Neuronal stem cell (in vitro differentiated cells): ENCODE measurements at regions not wholly inside any gene's neighbourhood (a gene's known extent, or its start where the extent isn't known, plus 50 kb on each side); places are given as distances from the start of the nearest gene placed in this dataset.

Source experiments
- DNase-seq: peaks from one replicate; pipeline ENCODE4 v3.0.0-alpha.2; 2013; ENCODE audit warnings: low spot score
- H2AFZ ChIP-seq: one replicate; pipeline ENCODE4 v1.6.1; 2013; ENCODE audit warnings: mild to moderate bottlenecking, low read length, inconsistent platforms
- H2AK5ac ChIP-seq: 2 replicates; pipeline ENCODE4 v1.6.1; 2013; ENCODE audit warnings: low read depth, mild to moderate bottlenecking, inconsistent platforms, low read length, moderate library complexity, mixed read lengths
- H2BK120ac ChIP-seq: 2 replicates; pipeline ENCODE4 v1.6.1; 2013; ENCODE audit warnings: low read depth, mild to moderate bottlenecking, inconsistent platforms, low read length, moderate library complexity, mixed read lengths
- H2BK12ac ChIP-seq: one replicate; pipeline ENCODE4 v1.6.1; 2013; ENCODE audit warnings: low read length, inconsistent platforms
- H2BK15ac ChIP-seq: 2 replicates; pipeline ENCODE4 v1.6.1; 2013; ENCODE audit warnings: mild to moderate bottlenecking, low read length, inconsistent platforms, mixed read lengths
- H2BK5ac ChIP-seq: one replicate; pipeline ENCODE4 v1.6.1; 2013; ENCODE audit warnings: inconsistent platforms, mild to moderate bottlenecking, low read length, moderate library complexity
- H3K14ac ChIP-seq: one replicate; pipeline ENCODE4 v1.6.1; 2013; ENCODE audit warnings: low read length, inconsistent platforms
- H3K18ac ChIP-seq: 2 replicates; pipeline ENCODE4 v1.6.1; 2013; ENCODE audit warnings: low read length, inconsistent platforms
- H3K23ac ChIP-seq: 2 replicates; pipeline ENCODE4 v1.6.1; 2013; ENCODE audit warnings: low read depth, mild to moderate bottlenecking, mixed read lengths, low read length, inconsistent platforms; ENCODE audit not compliant: poor library complexity
- H3K27ac ChIP-seq: replicated peaks from 3 replicates; pipeline ENCODE4 v1.5.1; 2013; ENCODE audit warnings: low read length, inconsistent platforms
- H3K27me3 ChIP-seq, 3 experiments: 2 replicates each; pipeline ENCODE4 v1.6.1; 2013; ENCODE audit warnings: low read length in 3 of 3, mild to moderate bottlenecking in 2 of 3, inconsistent platforms in 1 of 3, low read depth in 1 of 3, mixed read lengths in 1 of 3, moderate library complexity in 1 of 3; ENCODE audit not compliant: control insufficient read depth in 3 of 3, insufficient read depth in 3 of 3
- H3K36me3 ChIP-seq, 2 donors: replicated peaks in 1 of 2; 2 replicates each; pipeline ENCODE4 v1.6.1; 2013; ENCODE audit warnings: low read length in 2 of 2; ENCODE audit not compliant: control insufficient read depth in 2 of 2, insufficient read depth in 2 of 2
- H3K4ac ChIP-seq: 2 replicates; pipeline ENCODE4 v1.6.1; 2013; ENCODE audit warnings: inconsistent platforms, mild to moderate bottlenecking, low read length, moderate library complexity
- H3K4me1 ChIP-seq, 2 donors: 1 replicate in 1 of 2; 2 replicates in 1 of 2; pipeline ENCODE4 v1.6.1; 2013; ENCODE audit warnings: low read length in 2 of 2, low read depth in 1 of 2; ENCODE audit not compliant: control insufficient read depth in 2 of 2, insufficient read depth in 1 of 2
- H3K4me2 ChIP-seq: one replicate; pipeline ENCODE4 v1.6.1; 2013; ENCODE audit warnings: mild to moderate bottlenecking, low read length, inconsistent platforms; ENCODE audit not compliant: insufficient read depth, poor library complexity, severe bottlenecking
- H3K4me3 ChIP-seq, 2 donors: 2 replicates each; pipeline ENCODE4 v1.5.1; 2013; ENCODE audit warnings: low read length in 2 of 2, mild to moderate bottlenecking in 2 of 2, inconsistent platforms in 1 of 2, moderate library complexity in 1 of 2
- H3K79me1 ChIP-seq: one replicate; pipeline ENCODE4 v1.6.1; 2013; ENCODE audit warnings: low read depth, mild to moderate bottlenecking, inconsistent platforms, low read length, moderate library complexity
- H3K9ac ChIP-seq: one replicate; pipeline ENCODE4 v1.6.1; 2013; ENCODE audit warnings: mild to moderate bottlenecking, low read depth, low read length, inconsistent platforms; ENCODE audit not compliant: poor library complexity
- H3K9me3 ChIP-seq, 2 donors: replicated peaks in 1 of 2; 2 replicates each; pipeline versions ENCODE3 to v1.6.1; 2013; ENCODE audit warnings: low read length in 2 of 2, mild to moderate bottlenecking in 2 of 2, inconsistent platforms in 1 of 2, low read depth in 1 of 2, mixed read lengths in 1 of 2, moderate library complexity in 1 of 2; ENCODE audit not compliant: control insufficient read depth in 2 of 2, insufficient read depth in 1 of 2
- H4K8ac ChIP-seq: one replicate; pipeline ENCODE4 v1.6.1; 2013; ENCODE audit warnings: low read depth, mild to moderate bottlenecking, inconsistent platforms, low read length, moderate library complexity
- H4K91ac ChIP-seq: one replicate; pipeline ENCODE4 v1.6.1; 2013; ENCODE audit warnings: low read length, low read depth, mild to moderate bottlenecking, inconsistent platforms; ENCODE audit not compliant: poor library complexity
- WGBS, 2 donors: extraction: QIAGEN DNeasy Blood & Tissue Kit; methylation state at CpG; one replicate each; pipeline ENCODE4 v1.1.7; 2013; ENCODE audit warnings: missing lambda C conversion rate in 2 of 2, mixed read lengths in 1 of 2; ENCODE audit not compliant: insufficient read length in 2 of 2, insufficient replicate concordance in 1 of 2; ENCODE audit errors: extremely low coverage in 2 of 2; 5-methylcytosine and 5-hydroxymethylcytosine counted together

DNA sequence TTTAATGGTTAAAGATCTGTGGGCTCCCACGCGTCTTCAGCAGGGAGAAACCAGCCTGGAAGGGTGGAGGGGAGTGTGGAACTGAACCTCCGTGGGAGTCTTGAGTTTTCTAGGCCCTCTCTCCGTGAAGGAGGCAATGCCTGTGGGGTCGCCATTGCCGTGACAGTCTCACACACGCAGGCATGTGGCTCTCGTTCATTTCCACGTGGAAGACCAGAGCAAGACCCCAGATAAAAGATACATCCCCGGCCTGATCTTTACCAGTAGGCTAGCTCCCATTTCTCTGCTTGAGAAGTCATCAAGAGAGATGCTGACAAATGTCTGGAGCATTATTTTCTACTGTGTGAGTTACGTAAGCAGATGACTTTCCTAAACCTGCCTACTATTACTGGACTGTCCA lies 491.7 kb upstream of the LMO3 start:
- H4K8ac ChIP-seq, result no peak overlapping the region
- no peaks in the 10 kb centered on the region for H3K79me1 ChIP-seq
- WGBS, 2 donors, result no CpG with 5 or more reads among the region's 11 CpGs
- no peak overlapping the region for H2AFZ ChIP-seq
- H3K4me2 ChIP-seq, result no peak overlapping the region
- peak overlapping the region; percentile 1 for H3K9ac ChIP-seq
- H2BK12ac ChIP-seq, result no peak overlapping the region
- no peak overlapping the region for H2BK5ac ChIP-seq
- no peaks in the 10 kb centered on the region for H3K36me3 ChIP-seq
- no peak overlapping the region for H2BK120ac ChIP-seq
- H4K91ac ChIP-seq, result no peak overlapping the region
- H3K14ac ChIP-seq, result no peak overlapping the region
- no peak overlapping the region for H3K23ac ChIP-seq
- no peak overlapping the region for H3K4ac ChIP-seq
- no peak overlapping the region for H3K18ac ChIP-seq
- no peak overlapping the region for H2AK5ac ChIP-seq
- H3K27me3 ChIP-seq, result no peaks in the 10 kb centered on the region
- DNase-seq, result no peak
- H2BK15ac ChIP-seq, result no peak overlapping the region
- H3K4me1 ChIP-seq, result no peaks in the 10 kb centered on the region
- H3K4me3 ChIP-seq, result no peak overlapping the region
- no peak overlapping the region for H3K27ac ChIP-seq
- H3K9me3 ChIP-seq, result no peaks in the 10 kb centered on the region

- no peak overlapping the region for H2BK5ac ChIP-seq
- no peak overlapping the region for H3K18ac ChIP-seq
- no peak for DNase-seq
- H3K4me3 ChIP-seq, result no peak overlapping the region
- no peak overlapping the region for H3K14ac ChIP-seq
- no peak overlapping the region for H2AFZ ChIP-seq
- no peak overlapping the region for H3K4ac ChIP-seq
- no peak overlapping the region for H4K91ac ChIP-seq
- H3K79me1 ChIP-seq, result no peaks in the 10 kb centered on the region
- no peaks in the 10 kb centered on the region for H3K27me3 ChIP-seq
- no peak overlapping the region for H3K23ac ChIP-seq
- H3K9ac ChIP-seq, result no peak overlapping the region
- H3K27ac ChIP-seq, result no peak overlapping the region
- no peak overlapping the region for H2BK15ac ChIP-seq
- H3K4me2 ChIP-seq, result no peak overlapping the region
- no peak overlapping the region for H2BK120ac ChIP-seq
- no peak overlapping the region for H2AK5ac ChIP-seq
- no peak overlapping the region for H2BK12ac ChIP-seq
- no peak overlapping the region for H4K8ac ChIP-seq
- no peaks in the 10 kb centered on the region for H3K4me1 ChIP-seq
- peaks cover 0 to 2% of the 10 kb centered on the region in 2 donors for H3K9me3 ChIP-seq
- no peaks in the 10 kb centered on the region for H3K36me3 ChIP-seq
Observed at GRCh38 chr12:17084831-17085230, 478.9 kb upstream of the LMO3 start.

GRCh38 chr12:17079251-17079909 lies 473.4 kb upstream of the LMO3 start:
- H3K4me2 ChIP-seq, result no peak overlapping the region
- H2BK5ac ChIP-seq, result no peak overlapping the region
- no CpG with 5 or more reads among the region's 4 CpGs for WGBS, 2 donors
- H3K27ac ChIP-seq, result no peak overlapping the region
- no peak overlapping the region for H4K8ac ChIP-seq
- H3K4me3 ChIP-seq, result no peak overlapping the region
- no peak overlapping the region for H3K9ac ChIP-seq
- no peak overlapping the region for H2BK15ac ChIP-seq
- H3K36me3 ChIP-seq, result no peaks in the 10 kb centered on the region
- H3K4ac ChIP-seq, result no peak overlapping the region
- H3K79me1 ChIP-seq, result no peaks in the 10 kb centered on the region
- H3K9me3 ChIP-seq, result peaks cover 0 to 2% of the 10 kb centered on the region in 2 donors
- no peak for DNase-seq
- no peak overlapping the region for H3K23ac ChIP-seq
- no peak overlapping the region for H2AFZ ChIP-seq
- no peak overlapping the region for H3K14ac ChIP-seq
- H3K18ac ChIP-seq, result no peak overlapping the region
- no peak overlapping the region for H2BK120ac ChIP-seq
- H3K27me3 ChIP-seq, result no peaks in the 10 kb centered on the region
- no peak overlapping the region for H2BK12ac ChIP-seq
- H2AK5ac ChIP-seq, result no peak overlapping the region
- peaks cover 1% of the 10 kb centered on the region in 2 donors for H3K4me1 ChIP-seq
- H4K91ac ChIP-seq, result no peak overlapping the region

DNA sequence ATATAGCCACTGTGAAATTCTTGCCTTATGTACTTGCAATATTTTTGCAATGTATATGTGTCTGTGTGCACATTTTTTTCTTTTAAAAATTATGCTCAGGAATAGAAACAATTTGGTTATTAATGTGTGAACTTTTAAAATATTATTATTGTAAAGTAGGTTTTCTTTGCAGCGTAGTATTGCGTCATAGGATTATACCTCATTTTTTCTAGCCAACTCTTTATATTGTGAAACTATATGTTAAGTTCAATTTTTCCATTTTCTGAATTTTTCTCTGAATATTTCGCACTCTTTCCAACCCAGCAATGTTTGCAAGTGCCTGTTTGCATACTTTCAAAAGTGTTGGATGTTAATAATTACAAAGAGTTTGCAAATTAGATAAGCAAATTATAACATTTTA lies 471.6 kb upstream of the LMO3 start:
- H3K4me1 ChIP-seq, result peaks cover 1% of the 10 kb centered on the region in 2 donors
- H3K79me1 ChIP-seq, result no peaks in the 10 kb centered on the region
- no peak overlapping the region for H4K8ac ChIP-seq
- peaks cover 0 to 2% of the 10 kb centered on the region in 2 donors for H3K9me3 ChIP-seq
- H3K9ac ChIP-seq, result no peak overlapping the region
- H3K27ac ChIP-seq, result no peak overlapping the region
- H2BK5ac ChIP-seq, result no peak overlapping the region
- H2BK120ac ChIP-seq, result no peak overlapping the region
- H4K91ac ChIP-seq, result no peak overlapping the region
- H3K18ac ChIP-seq, result no peak overlapping the region
- no peak overlapping the region for H2BK15ac ChIP-seq
- no peak overlapping the region for H2AK5ac ChIP-seq
- H2AFZ ChIP-seq, result no peak overlapping the region
- no peak overlapping the region for H3K4me2 ChIP-seq
- no CpG with 5 or more reads among the region's 3 CpGs for WGBS, 2 donors
- no peak overlapping the region for H2BK12ac ChIP-seq
- H3K4ac ChIP-seq, result no peak overlapping the region
- H3K14ac ChIP-seq, result no peak overlapping the region
- no peak overlapping the region for H3K4me3 ChIP-seq
- no peaks in the 10 kb centered on the region for H3K36me3 ChIP-seq
- H3K27me3 ChIP-seq, result no peaks in the 10 kb centered on the region
- no peak for DNase-seq
- H3K23ac ChIP-seq, result no peak overlapping the region
